ENCODE measurements at regions not wholly inside any gene's neighbourhood (a gene's known extent, or its start where the extent isn't known, plus 50 kb on each side); places are given as distances from the start of the nearest gene placed in this dataset.

DNA sequence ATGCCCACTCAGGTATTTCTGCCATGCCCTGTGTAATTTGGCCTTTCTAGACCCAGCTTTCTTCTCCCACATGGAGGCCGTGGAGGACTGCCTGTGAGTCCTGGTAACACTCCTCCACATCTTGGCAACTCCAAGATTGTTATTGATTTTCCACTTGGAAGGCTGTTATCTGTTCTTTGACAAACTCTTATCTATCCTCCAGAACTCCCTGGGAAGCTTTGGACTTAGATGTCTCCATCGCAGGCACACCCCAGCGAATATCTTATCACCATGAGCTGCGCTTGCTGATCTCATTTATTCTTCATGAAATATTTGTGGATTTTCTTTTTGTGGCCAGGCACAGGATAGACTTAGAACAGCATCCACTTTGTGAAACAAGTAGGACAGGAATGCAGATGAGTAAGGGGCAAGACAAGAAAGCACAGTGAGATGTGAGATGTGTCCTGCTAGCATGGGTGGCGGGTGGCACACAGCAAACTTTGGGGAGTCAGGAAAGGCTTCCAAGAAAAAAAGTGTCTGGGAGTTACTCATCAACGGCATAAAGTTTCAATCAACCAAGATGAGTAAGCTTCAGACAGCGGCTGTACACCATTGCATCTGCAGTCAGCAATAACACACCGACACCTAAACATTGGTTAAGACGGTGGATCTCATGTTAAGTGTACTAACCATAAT lies 84.5 kb upstream of the IRS2 start:
- no peak for TF ChIP-seq EZH2 (IDR thresholded peaks at IDR 0.05; ENCODE audit: insufficient read depth, poor library complexity, severe bottlenecking)
- TF ChIP-seq EZH2phosphoT487 (IDR thresholded peaks at IDR 0.05; ENCODE audit: insufficient read depth, low read depth): no peak

Data from GM23248 (cell line).